B cell (primary cell): ENCODE measurements at regions not wholly inside any gene's neighbourhood (a gene's known extent, or its start where the extent isn't known, plus 50 kb on each side); places are given as distances from the start of the nearest gene placed in this dataset.

Experiments
- CTCF ChIP-seq: fragments of 200-600 bp; IDR thresholded peaks from one replicate; pipeline ENCODE4 v1.8.0; 2022; ENCODE audit warnings: antibody characterized with exemption, mild to moderate bottlenecking
- EZH2 ChIP-seq: IDR thresholded peaks from 2 replicates; pipeline ENCODE4 v1.6.1; 2012; ENCODE audit warnings: borderline replicate concordance, low read depth, mild to moderate bottlenecking, moderate library complexity, low read length; ENCODE audit not compliant: insufficient read depth, poor library complexity, severe bottlenecking

- TF ChIP-seq EZH2 (no peak), CTCF (no peak)
Observed at GRCh38 chr16:7233975-7234374, 98.7 kb upstream of the RBFOX1 start.
